HG03571 (cell line): ENCODE measurements at regions not wholly inside any gene's neighbourhood (a gene's known extent, or its start where the extent isn't known, plus 50 kb on each side); places are given as distances from the start of the nearest gene placed in this dataset.
"Not testable (repeated sequence)": the region's sequence is repeated elsewhere in the genome, so short reads cannot be mapped to it uniquely, and the experiment has no call there.

Experiments used
- ATAC-seq: cut with Tn5 transposase; IDR thresholded peaks from one replicate; pipeline ENCODE4 v1.9.1; 2021; ENCODE audit not compliant: unreplicated experiment

DNA sequence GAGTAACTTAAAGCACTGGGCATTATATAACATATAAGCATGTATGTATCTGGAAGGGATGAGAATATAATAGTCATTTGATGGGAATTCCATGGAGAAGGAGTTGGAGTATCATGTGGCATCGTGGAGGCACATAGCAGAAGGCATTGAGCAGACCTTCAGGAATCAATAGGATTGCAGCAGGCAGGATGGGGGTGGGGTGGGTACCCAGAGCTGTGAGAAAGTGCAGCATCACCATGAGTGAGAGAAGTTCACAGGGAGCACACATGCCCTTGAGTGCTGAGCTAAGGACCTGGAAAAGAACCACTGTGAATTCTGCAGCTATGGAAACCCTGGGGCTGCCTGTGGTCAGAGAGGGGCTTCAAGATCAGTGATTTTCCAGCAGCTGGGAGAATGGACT lies 57.3 kb downstream of the MED10 start:
- ATAC-seq = no peak

DNA sequence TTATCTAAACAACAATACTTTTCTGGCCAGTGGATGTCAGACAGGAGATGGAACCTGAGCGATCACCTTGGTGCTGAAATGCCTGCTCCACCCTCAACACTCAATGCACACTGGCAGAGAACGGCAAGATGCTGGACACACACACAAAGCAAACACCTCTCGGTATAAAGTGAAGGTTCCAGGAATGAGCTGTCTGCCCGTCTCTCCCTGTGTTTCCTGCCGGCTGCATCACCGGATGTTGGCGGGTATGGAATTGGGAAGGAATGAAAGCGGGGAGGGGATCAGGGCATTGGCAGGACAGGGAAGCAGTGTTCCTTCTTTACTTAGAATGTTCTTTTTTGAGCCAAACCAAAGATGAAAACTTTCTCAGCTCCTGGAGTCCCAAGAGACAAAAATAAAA lies 59.2 kb downstream of the MED10 start:
- ATAC-seq = no peak

DNA sequence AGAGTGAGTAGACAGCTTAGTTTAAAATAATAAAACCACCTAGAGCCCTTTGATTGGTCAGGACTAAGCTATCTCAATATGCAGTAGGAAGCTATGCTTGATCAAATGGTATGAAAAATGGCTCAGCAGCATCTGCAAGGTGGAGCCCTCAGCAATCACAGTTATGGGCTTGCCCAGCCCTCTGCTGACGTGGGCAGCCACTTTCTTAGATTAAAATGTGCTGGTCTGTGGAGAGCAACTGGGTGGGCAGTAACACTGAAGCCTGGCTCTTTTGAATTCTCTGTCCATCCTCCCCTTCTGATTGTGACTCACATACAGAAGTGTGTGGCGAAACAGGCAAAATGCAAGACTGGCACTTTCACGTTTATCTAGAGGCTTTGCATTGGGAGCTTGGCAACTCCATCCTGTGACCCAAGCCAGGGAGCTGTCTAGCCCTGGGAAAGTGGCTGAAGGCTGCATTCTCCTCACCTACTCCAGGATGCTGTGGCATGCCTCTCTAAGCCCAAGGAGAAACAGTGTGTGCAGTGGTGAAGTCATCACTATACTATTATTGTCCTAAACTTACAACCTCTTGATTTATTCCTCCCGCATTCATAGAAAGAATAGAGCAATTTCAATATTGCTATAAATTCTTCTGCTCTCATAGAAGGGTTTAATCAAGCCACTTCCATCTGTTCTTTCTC lies 61.1 kb downstream of the MED10 start:
- no peak for ATAC-seq

DNA sequence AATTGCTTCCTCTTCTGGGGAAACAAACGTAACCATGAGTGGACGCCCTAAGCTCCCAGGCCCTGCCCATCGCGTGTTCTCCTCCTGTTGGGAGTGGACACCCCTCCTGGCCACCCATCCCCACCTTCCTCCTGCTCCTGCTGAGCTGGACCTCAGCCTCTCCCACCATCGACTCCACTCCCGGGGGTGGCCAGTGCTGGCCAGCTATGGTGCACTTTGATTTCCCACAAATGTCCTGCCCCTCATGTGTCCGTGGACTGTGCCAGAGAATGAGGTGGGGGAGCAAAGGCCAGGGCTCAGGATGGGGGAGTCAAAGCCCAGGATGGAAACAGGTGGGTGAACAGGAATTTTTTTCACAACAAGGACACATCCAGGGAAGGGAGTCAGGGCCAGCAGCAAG lies 62.8 kb downstream of the MED10 start:
- no peak for ATAC-seq

DNA sequence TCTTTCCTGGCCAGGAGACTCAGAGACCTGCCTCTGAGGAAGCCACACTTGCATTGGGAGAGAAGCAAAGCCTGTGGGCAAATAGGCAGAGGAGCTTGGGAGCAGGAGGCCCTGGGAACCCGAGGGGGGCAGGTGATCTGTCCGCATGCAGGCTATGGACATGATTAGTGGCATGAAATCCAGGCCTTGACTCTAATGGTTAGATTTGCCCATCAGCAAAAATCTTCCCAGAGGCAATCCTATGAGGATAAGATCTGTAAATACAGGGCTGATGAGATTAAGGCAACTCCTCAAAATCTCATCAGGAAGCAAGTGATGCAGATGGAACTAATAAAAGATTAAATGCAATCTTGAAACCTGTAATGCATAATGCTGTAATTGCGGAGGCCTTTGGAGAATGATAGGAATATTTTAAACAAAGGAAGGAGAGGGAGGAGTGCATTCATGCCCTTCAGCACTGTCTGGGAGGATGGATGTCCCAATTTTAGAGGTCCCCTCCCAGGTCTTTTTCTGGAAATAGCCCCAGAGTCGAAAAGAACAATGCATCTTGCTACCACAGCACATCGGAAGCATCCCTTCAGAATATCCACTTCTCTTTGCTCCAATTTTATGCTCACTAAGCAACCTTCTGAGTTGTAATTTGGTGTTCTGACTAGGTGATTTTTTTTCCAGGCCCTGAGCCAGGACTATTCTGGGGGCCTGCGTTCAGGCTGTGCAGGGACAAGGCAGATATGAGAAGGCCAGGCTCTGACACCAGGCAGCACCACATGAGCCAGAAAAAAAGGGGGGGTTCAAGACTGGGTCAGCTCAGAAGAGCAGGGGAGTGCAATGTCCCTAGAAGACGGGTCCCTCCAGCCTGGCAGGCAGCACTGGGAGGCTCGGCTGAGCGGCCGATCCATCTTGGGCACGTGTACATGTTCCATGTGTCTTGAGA lies 66.5 kb downstream of the MED10 start:
- ATAC-seq = no peak

DNA sequence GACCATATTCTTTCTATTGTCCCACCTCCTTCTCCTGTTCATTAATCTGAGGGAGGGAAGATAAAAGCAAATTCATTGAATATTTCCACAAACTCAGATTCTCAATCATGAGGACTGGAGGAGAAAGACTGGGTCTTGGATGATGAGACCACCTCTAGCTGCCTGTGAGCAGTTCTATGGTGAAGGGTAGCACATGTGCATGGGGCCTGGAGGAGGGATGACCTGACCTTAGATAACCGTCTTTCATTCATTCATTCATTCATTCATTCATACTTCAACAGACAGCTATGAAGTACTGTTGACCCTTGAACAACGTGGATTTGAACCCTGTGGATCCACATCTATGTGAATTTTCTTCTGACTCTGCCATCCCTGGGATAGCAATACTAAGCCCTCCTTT lies 68.4 kb downstream of the MED10 start:
- ATAC-seq = no peak

DNA sequence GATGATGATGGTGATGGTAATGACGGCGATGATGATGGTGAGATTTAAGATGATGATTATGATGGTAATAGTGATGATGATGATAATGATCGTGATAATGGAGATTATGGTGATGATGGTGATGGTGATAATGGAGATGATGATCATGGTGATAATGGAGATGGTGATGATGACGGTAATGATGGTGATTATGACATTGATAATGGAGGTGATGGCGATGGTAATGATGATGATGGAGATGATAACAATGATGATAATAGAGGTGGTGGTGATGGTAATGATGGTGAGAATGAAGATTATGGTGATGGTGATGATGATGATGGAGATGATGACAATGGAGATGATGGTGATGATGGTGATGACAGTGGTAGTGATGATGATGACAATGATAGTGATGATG lies 69.7 kb downstream of the MED10 start:
- ATAC-seq = no peak

DNA sequence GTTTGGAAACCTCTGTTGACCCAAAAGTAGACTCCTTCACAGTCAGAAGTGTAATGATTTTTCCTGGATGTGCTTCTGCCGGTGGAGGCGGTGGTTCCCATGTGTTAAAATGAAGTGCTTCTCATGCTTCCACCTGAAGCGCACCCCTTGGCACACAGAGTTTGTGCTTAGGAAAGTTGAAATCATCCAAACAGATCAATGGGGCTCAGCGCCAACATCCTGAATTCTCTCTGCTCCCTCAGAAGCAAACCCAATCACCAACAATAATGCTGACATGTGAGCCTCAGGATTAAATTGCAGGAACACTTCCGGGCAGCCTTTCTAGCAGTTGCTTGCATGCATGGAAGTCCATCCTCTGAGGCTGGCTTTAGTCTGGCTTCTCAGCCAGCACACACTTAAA lies 71.0 kb downstream of the MED10 start:
- no peak for ATAC-seq

DNA sequence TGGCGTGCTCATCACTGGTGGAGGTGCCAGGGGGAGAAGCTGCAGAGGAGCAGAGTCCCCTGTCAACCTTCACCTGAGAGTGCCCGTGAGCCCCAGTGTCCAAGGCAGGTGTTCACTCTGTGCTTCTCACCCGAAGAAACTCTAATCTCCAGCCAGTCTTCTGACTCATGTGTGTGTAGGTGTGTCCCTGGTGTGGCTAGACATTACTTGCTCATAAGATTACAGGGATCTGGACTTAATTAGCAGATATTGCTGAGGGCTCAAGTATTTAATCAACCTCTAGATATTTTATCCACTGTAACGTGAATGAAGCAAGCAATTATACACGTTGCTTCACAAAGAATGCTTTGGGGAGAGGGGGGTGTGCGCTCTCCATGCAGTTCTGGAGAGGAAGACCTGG lies 72.5 kb downstream of the MED10 start:
- no peak for ATAC-seq

DNA sequence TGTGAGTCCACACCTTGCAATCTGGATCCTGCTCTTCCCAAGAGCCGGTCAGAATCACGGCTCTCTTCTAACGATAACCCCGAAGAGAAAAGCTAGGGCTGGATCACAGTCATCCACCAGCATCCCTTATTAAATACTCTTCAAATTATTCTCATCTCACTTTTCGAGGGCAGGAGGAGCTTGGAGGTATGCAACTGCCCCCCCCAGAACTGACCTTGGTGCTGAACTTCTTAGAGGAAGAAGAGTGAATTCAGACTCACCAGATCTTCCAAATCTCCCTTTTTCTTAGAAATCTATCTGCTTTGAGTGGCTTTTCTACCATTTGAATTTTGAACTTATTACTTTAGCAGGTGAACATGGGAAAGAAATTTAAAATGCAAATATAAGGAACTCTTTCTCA lies 75.7 kb downstream of the MED10 start:
- no peak for ATAC-seq

DNA sequence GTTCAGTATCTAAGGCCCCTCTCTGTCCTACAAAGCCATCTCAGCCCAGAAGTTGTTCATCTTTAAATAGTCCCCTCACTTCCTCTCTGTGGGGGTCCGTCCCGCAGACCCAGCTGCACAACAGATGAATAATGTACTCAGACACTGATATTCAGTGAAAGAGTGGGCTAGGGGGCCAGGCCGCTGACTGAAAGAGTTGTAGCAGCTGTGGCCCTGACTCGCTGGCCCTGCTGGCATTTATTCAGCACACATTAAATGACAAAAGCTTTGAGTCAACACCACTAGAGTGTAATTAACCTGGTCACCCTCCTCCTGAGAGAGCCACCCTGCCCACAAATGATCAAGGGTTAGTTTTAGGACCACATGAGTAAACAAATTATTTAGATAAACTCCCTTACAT lies 76.3 kb downstream of the MED10 start:
- ATAC-seq = no peak

DNA sequence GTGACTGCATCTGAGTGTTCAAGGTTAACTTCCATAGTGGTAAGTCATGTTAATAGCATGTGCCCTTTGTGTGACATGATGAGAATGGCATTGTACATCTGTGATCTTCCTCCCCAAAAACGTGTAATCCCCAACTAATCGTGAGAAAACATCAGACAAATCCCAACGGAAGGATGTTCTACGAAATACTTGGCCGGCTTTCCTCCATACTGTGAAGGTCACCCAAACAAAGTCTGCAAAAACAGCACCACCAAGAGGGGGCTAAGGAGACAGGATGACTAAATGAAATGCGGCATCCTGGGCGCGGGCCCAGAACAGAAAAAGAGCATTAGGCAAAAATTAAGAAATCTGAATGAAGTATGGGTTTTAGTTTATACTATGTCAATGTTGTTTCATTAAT lies 81.8 kb downstream of the MED10 start:
- no peak for ATAC-seq

DNA sequence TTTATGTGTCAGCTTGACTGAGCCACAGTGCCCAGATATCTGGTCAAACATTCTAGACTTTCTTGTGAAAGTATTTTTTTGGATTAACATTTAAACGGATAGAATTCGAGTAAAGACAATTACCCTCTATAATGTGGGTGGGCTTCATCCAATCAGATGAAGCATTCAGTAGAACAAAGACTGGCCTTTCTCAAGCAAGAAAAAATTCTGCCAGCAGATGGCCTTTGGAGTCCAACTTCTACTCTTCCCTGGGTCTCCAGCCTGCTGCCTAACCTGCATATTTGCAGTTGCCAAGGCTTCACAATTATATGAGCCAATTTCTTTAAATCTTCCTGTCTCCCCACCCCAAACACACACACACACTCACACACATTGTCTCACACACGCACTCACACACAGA lies 86.4 kb downstream of the MED10 start:
- no peak for ATAC-seq

DNA sequence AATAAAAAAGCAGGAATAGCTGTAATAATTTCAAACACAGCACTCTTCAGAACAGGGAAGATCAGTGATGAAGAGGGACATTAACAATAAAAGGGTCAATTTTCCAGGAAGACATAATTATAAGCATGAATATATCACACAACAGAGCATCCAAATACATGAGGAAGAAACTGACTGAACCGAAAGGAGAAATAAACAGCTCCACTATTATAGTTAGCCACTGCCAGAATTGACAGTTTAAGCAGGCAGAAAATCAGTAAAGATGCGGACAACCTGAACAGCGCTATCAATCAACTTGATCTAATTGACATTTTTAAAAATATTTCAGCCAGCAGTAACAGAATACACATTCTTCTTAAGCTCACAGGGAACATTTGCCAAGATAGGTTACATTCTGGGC lies 89.1 kb downstream of the MED10 start:
- ATAC-seq = no peak

DNA sequence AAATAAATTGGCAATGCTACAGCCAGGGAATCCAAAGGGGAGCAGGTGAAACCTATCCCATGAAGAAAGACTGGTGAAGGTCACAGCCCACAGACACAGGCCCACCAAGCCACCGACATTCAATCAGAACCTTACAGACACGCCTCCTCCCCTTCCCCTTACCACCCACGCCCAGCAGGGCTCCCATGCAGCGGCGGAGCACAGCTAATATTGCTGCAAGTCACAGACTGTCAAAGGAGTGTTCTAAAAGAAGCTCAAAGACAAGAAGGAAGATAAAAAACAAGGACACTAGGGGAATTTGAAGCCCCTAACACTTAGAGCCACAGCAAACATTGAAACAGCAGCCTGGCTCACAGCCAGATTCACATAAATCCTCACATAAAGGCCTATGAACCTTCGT lies 91.2 kb downstream of the MED10 start:
- ATAC-seq = no peak

DNA sequence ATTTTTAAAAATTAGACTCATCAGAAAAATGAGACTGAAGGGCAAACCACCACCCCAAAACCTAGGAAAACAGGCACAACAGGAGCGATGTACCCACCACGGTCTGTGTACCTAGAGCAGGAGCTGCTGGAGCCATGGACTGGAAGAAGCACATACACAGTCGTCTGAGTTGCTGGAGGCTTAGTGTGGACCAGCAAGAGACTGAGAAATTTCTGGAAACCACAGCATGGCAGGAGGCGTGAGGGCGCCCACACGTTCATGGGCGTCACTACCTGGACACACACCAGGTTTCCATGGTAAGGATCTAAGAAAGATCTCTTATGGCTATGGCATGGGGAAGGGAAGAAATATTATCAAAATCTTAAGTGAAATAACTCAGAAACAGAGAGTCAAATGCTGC lies 91.9 kb downstream of the MED10 start:
- ATAC-seq = no peak

DNA sequence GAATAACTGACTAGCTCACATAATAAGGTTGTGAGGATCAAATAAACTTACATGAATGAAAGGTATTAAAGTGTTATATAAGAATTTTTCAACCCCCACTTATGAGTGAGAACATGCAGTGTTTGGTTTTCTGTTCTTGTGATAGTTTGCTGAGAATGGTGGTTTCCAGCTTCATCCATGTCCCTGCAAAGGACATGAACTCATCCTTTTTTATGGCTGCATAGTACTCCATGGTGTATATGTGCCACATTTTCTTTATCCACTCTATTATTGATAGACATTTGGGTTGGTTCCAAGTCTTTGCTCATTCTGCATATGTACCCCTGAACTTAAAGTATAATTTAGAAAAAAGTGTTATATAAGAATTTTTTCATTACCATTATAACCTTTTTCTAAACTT lies 93.9 kb downstream of the MED10 start:
- ATAC-seq = not testable (repeated sequence)

DNA sequence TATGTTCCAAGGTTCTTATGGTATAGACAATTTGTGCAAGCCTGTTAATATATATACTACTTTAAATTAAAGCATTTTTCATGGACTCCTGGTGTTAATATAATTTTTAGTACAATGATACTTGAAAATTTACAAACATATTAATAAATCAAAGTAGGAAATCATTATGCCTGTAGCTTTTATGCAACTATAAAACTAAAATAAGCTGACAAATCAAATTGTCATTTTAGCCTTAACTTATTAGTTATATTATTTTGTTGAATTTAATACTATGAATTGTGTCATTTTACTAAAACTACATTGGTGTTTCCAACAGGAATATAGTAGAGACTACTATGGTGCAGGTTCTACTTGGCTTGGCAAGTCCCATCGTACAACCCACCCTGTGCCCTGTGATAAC lies 96.0 kb downstream of the MED10 start:
- ATAC-seq = no peak

DNA sequence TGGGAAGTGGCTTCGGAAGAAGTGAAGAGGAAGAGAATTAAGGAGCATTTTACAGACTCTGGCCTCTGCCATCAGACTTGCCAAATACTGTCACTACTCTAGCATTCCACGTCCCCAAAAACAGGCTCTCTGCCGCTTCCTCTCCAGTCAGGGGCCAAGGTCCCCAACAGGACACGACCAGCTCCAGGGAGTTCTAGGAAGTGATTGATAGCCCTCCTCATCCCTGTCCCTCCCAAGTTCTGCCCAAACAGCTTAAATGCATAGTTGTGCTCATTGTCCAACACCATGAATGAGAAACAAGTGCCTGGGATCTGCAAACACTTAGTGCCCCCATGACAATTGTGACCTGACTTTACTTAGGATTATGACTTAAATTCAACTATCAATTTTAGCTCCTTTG lies 96.5 kb downstream of the MED10 start:
- no peak for ATAC-seq

DNA sequence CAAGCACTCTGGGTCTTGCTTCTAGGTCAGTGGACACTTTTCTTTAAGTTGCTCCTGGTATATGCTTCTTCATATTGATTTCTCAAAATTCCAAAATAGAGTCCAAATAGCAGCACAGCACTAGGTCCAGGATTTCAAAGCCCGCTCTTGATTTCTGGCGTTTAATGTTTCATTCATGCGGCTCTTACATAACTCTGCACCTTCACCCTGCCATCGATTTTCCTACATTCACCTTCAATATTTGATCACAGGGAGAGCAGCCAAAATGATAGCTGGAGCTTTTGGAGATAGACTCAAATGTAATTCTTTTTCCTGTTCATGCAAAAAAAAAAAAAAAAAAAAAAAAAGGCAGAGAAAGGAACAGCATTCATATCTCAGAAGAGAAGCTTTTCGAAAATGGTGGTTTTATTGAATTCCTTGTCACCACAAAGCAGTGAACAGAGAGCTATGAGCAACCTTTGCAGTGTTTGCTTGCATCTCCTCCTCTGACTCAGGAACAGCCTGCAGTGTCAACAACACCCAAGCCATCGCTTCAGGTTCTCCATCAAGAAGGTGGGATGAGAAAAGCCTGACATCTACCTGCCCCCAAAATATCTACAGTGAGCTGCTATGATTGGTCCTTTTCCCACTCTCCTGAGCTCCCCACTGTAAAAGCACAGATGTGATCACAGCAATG lies 97.8 kb downstream of the MED10 start:
- no peak for ATAC-seq

DNA sequence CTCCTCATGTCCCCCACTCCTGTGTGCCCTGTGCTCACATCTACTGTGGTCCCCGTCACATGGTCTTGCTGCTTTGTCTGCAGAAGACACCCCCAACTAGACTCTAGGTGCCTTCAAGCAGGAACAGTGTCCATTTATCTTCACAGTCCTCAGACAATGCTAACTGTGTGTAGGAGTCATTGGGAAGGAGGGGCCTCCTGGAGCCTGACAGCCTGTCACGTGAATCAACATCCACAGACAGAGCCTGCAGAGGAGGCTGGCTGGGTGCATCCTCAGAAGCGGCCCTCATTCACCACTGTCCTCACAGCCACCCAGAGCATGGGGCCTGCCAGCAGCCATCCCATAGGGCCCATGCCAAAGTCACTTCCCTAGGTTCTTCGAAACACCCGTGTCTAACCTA lies 98.7 kb downstream of the MED10 start:
- no peak for ATAC-seq
